ENCODE measurements at regions not wholly inside any gene's neighbourhood (a gene's known extent, or its start where the extent isn't known, plus 50 kb on each side); places are given as distances from the start of the nearest gene placed in this dataset.

GRCh38 chr10:101291331-101292193 lies 62.3 kb upstream of the LBX1 start:
- TF ChIP-seq EZH2 (IDR thresholded peaks at IDR 0.05) (peak; percentile 78), CTCF (IDR thresholded peaks at IDR 0.05) (peak; percentile 77), EZH2phosphoT487 (IDR thresholded peaks at IDR 0.05) (peak; percentile 63)

Measured in neural progenitor cell (in vitro differentiated cells).